ENCODE measurements at regions not wholly inside any gene's neighbourhood (a gene's known extent, or its start where the extent isn't known, plus 50 kb on each side); places are given as distances from the start of the nearest gene placed in this dataset.
"Not testable (repeated sequence)": the region's sequence is repeated elsewhere in the genome, so short reads cannot be mapped to it uniquely, and the experiment has no call there.

DNA sequence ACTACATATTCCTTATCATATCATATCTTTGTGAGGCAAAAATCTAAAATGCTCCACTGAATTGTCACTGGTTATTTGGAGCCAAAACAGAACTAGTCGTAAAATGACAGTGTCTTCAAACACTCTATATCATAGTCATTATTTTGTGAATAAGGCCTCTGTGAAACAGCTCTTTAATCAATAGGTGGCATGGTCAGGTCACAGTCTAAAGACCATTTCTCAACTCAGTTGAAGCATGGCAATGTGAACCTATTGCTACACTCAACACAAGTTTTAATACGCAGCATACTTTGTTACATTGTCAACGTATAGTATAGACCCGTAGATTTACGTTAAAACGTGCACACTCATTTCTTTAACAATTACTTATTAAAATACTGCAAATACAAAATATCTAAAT, 131.3 kb upstream of the PCDH20 start:
- no peak for TF ChIP-seq CTCF (IDR thresholded peaks at IDR 0.05; ENCODE audit: low read depth, low read length)
- CTCF ChIA-PET, result no interaction called here
- H3K9me3 ChIP-seq (ENCODE audit: control insufficient read depth, insufficient read depth, low read length), result no peaks in the 10 kb centered on the region
- no peak for DNase-seq (ENCODE audit: low read depth, low spot score)
- POLR2A ChIA-PET, result no interaction called here
- H3K4me3 ChIP-seq (ENCODE audit: low read depth, low read length), result no peak overlapping the region
- H3K27me3 ChIP-seq (ENCODE audit: control insufficient read depth, insufficient read depth, low read length), result no peaks in the 10 kb centered on the region
- H3K27ac ChIP-seq (ENCODE audit: low read depth, low read length), result no peak overlapping the region

GRCh38 chr13:61546413-61546812, 130.8 kb upstream of the PCDH20 start:
- no peaks in the 10 kb centered on the region for H3K27me3 ChIP-seq (ENCODE audit: control insufficient read depth, insufficient read depth, low read length)
- POLR2A ChIA-PET, result no interaction called here
- H3K27ac ChIP-seq (ENCODE audit: low read depth, low read length), result no peak overlapping the region
- no peaks in the 10 kb centered on the region for H3K9me3 ChIP-seq (ENCODE audit: control insufficient read depth, insufficient read depth, low read length)
- DNase-seq (ENCODE audit: low read depth, low spot score), result no peak
- TF ChIP-seq CTCF (IDR thresholded peaks at IDR 0.05; ENCODE audit: low read depth, low read length), result no peak
- no peak overlapping the region for H3K4me3 ChIP-seq (ENCODE audit: low read depth, low read length)
- CTCF ChIA-PET, result no interaction called here

GRCh38 chr13:61536433-61536832, 120.8 kb upstream of the PCDH20 start:
- no peaks in the 10 kb centered on the region for H3K27me3 ChIP-seq (ENCODE audit: control insufficient read depth, insufficient read depth, low read length)
- no peak for DNase-seq (ENCODE audit: low read depth, low spot score)
- ChIA-PET POLR2A (no interaction called here), CTCF (no interaction called here)
- no peak overlapping the region for H3K4me3 ChIP-seq (ENCODE audit: low read depth, low read length)
- TF ChIP-seq CTCF (IDR thresholded peaks at IDR 0.05; ENCODE audit: low read depth, low read length), result no peak
- no peaks in the 10 kb centered on the region; the same call in 1 of the 2 replicates for H3K9me3 ChIP-seq (ENCODE audit: control insufficient read depth, insufficient read depth, low read length)
- no peak overlapping the region for H3K27ac ChIP-seq (ENCODE audit: low read depth, low read length)

DNA sequence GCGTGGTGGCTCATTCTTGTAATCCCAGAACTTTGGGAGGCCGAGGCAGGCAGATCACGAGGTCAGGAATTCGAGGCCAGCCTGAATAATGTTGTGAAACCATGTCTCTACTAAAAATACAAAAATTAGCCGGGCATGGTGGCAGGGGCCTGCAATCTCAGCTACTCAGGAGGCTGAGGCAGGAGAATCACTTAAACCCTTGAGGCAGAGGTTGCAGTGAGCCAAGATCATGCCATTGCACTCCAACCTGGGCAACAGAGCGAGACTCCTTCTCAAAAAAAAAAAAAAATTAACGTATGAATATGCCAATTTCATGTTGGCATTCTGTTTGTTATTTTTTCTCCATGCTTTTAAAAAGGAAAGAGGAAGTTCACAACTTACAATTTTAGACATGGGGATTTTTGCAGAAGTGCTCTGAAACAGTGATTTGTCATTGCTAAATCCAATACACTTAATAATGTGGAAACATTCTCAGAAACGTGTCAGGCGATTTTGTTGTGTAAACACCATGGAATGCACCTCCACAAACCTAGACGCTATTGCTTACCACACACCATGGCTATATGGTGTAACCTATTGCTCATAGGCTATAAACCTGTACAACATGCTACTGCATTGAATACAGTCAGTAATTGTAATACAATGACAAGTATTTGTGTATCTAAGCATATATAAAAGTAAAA, 115.9 kb upstream of the PCDH20 start:
- H3K27ac ChIP-seq (ENCODE audit: low read depth, low read length), result no peak overlapping the region
- peaks cover 3% of the 10 kb centered on the region; the same call in 1 of the 2 replicates for H3K9me3 ChIP-seq (ENCODE audit: control insufficient read depth, insufficient read depth, low read length)
- POLR2A ChIA-PET, result no interaction called here
- TF ChIP-seq CTCF (IDR thresholded peaks at IDR 0.05; ENCODE audit: low read depth, low read length), result no peak
- DNase-seq (ENCODE audit: low read depth, low spot score), result no peak
- no peaks in the 10 kb centered on the region for H3K27me3 ChIP-seq (ENCODE audit: control insufficient read depth, insufficient read depth, low read length)
- CTCF ChIA-PET, result no interaction called here
- no peak overlapping the region for H3K4me3 ChIP-seq (ENCODE audit: low read depth, low read length)

DNA sequence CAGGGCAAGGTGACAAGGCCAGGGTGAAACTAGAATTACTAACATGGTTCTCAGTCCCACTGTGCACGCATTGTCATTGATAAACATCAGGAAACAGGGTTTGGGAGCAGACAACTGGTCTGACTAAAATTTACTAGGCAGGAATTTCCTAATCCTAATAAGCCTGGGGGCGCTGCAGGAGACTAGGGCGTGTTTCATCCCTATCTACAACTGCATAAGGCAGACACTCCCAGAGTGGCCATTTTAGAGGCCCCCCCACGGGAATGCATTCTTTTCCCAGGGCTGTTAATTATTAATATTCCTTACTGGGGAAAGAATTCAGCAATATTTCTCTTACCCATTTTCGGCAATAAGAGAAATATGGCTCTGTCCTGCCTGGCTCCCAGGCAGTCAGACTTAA, 103.6 kb upstream of the PCDH20 start:
- POLR2A ChIA-PET; H3K27ac ChIP-seq (ENCODE audit: low read depth, low read length); CTCF ChIA-PET; H3K27me3 ChIP-seq (ENCODE audit: control insufficient read depth, insufficient read depth, low read length); H3K4me3 ChIP-seq (ENCODE audit: low read depth, low read length); DNase-seq (ENCODE audit: low read depth, low spot score); H3K9me3 ChIP-seq (ENCODE audit: control insufficient read depth, insufficient read depth, low read length): not testable (repeated sequence)

DNA sequence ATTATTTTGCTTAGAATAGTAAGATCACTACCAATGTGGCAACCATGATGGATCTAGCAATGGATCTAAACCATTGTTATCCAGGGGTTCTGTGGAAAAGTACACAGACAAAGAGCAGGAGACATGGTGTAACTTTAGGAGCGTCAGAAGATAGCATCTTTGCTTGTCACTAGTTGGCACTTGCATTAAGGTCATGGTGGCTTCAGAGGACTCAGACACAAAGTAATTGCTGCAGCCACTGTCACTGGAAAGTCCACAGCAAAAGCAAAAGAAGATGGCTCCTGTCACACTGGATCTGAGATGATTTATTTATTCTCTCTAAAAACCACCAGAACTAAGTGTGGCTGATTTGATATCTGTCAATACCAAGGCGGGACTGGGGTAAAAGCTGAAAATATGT, 93.3 kb upstream of the PCDH20 start:
- Histone ChIP-seq H3K4me3 (ENCODE audit: low read depth, low read length) (no peak overlapping the region), H3K27me3 (ENCODE audit: control insufficient read depth, insufficient read depth, low read length) (no peaks in the 10 kb centered on the region), H3K27ac (ENCODE audit: low read depth, low read length) (no peak overlapping the region), H3K9me3 (ENCODE audit: control insufficient read depth, insufficient read depth, low read length) (no peaks in the 10 kb centered on the region)
- TF ChIP-seq CTCF (IDR thresholded peaks at IDR 0.05; ENCODE audit: low read depth, low read length), result no peak
- CTCF ChIA-PET, result no interaction called here
- POLR2A ChIA-PET, result no interaction called here
- no peak for DNase-seq (ENCODE audit: low read depth, low spot score)

Data from AG04450 (cell line).